ENCODE measurements at regions not wholly inside any gene's neighbourhood (a gene's known extent, or its start where the extent isn't known, plus 50 kb on each side); places are given as distances from the start of the nearest gene placed in this dataset.
"Not testable (repeated sequence)": the region's sequence is repeated elsewhere in the genome, so short reads cannot be mapped to it uniquely, and the experiment has no call there.

GRCh38 chr5:77869116-77869798 lies 93.1 kb upstream of the TBCA start:
- DNase-seq (ENCODE audit: low spot score) = no peak

- DNase-seq (ENCODE audit: low spot score) = no peak
These were observed 91.8 kb upstream of the TBCA start for GRCh38 chr5:77867914-77868313.

GRCh38 chr5:77867194-77867691 lies 91.1 kb upstream of the TBCA start:
- peak; percentile 54 for DNase-seq (ENCODE audit: low spot score)

- no peak for DNase-seq (ENCODE audit: low spot score)
These were observed 90.1 kb upstream of the TBCA start for GRCh38 chr5:77866198-77866597.

- DNase-seq (ENCODE audit: low spot score) = no peak
These were observed 88.9 kb upstream of the TBCA start for GRCh38 chr5:77864997-77865396.

- DNase-seq (ENCODE audit: low spot score) = no peak
These were observed 87.0 kb upstream of the TBCA start for GRCh38 chr5:77863181-77863580.

GRCh38 chr5:77861576-77861975 lies 85.4 kb upstream of the TBCA start:
- no peak for DNase-seq (ENCODE audit: low spot score)

- DNase-seq (ENCODE audit: low spot score) = peak; percentile 40
These were observed 83.2 kb upstream of the TBCA start for GRCh38 chr5:77859306-77859705.

- not testable (repeated sequence) for DNase-seq (ENCODE audit: low spot score)
These were observed 82.5 kb upstream of the TBCA start for GRCh38 chr5:77858678-77859077.

GRCh38 chr5:77855369-77855768 lies 79.2 kb upstream of the TBCA start:
- no peak for DNase-seq (ENCODE audit: low spot score)

GRCh38 chr5:77853353-77853907 lies 77.3 kb upstream of the TBCA start:
- DNase-seq (ENCODE audit: low spot score) = no peak

GRCh38 chr5:77852514-77853352 lies 76.6 kb upstream of the TBCA start:
- DNase-seq (ENCODE audit: low spot score) = peak; percentile 66

- DNase-seq (ENCODE audit: low spot score) = no peak
These were observed 76.0 kb upstream of the TBCA start for GRCh38 chr5:77852068-77852513.

- DNase-seq (ENCODE audit: low spot score) = peak; percentile 72
These were observed 75.3 kb upstream of the TBCA start for GRCh38 chr5:77851176-77852067.

- DNase-seq (ENCODE audit: low spot score) = no peak
These were observed 74.5 kb upstream of the TBCA start for GRCh38 chr5:77850536-77851175.

GRCh38 chr5:77849308-77849900 lies 73.3 kb upstream of the TBCA start:
- DNase-seq (ENCODE audit: low spot score) = no peak

- DNase-seq (ENCODE audit: low spot score) = no peak
These were observed 71.7 kb upstream of the TBCA start for GRCh38 chr5:77847814-77848290.

- no peak for DNase-seq (ENCODE audit: low spot score)
These were observed 71.0 kb upstream of the TBCA start for GRCh38 chr5:77847129-77847460.

GRCh38 chr5:77846422-77847128 lies 70.4 kb upstream of the TBCA start:
- no peak for DNase-seq (ENCODE audit: low spot score)

GRCh38 chr5:77845324-77845646 lies 69.1 kb upstream of the TBCA start:
- no peak for DNase-seq (ENCODE audit: low spot score)
